ENCODE measurements at regions not wholly inside any gene's neighbourhood (a gene's known extent, or its start where the extent isn't known, plus 50 kb on each side); places are given as distances from the start of the nearest gene placed in this dataset.

GRCh38 chr12:97260786-97261185, 201.8 kb upstream of the RMST start:
- H3K27me3 Mint-ChIP-seq = peaks cover 4% of the 10 kb centered on the region
- H3K36me3 Mint-ChIP-seq = no peaks in the 10 kb centered on the region
- Histone ChIP-seq H3K4me1 (ENCODE audit: control insufficient read depth, insufficient read depth, low read length, poor library complexity, severe bottlenecking) (no peaks in the 10 kb centered on the region), H3K9me3 (ENCODE audit: control insufficient read depth in 2 of 2, low read length in 2 of 2) (no peaks in the 10 kb centered on the region), H3K4me3 (ENCODE audit: low read depth, low read length) (no peak overlapping the region), H3K27me3 (ENCODE audit: control insufficient read depth, insufficient read depth, low read length) (no peaks in the 10 kb centered on the region), H3K36me3 (ENCODE audit: control insufficient read depth, insufficient read depth, low read length) (no peaks in the 10 kb centered on the region), H3K27ac (ENCODE audit: insufficient read depth, low read length, poor library complexity, severe bottlenecking) (no peak overlapping the region)
- H3K4me1 Mint-ChIP-seq = no peaks in the 10 kb centered on the region
- DNase-seq = no peak
- no peak for ATAC-seq (ENCODE audit: low read depth in 2 of 2)
- H3K9me3 Mint-ChIP-seq = peaks cover 0 to 3% (median 0%) of the 10 kb centered on the region in 7 donors
- H3K27ac Mint-ChIP-seq = no peak overlapping the region
- no peak overlapping the region for H3K4me3 Mint-ChIP-seq

GRCh38 chr12:97267166-97267565, 195.4 kb upstream of the RMST start:
- no peaks in the 10 kb centered on the region for H3K36me3 Mint-ChIP-seq
- H3K4me3 Mint-ChIP-seq = no peak overlapping the region
- H3K27ac Mint-ChIP-seq = no peak overlapping the region
- H3K36me3 ChIP-seq (ENCODE audit: control insufficient read depth, insufficient read depth, low read length) = no peaks in the 10 kb centered on the region
- H3K27me3 ChIP-seq (ENCODE audit: control insufficient read depth, insufficient read depth, low read length) = no peaks in the 10 kb centered on the region
- no peaks in the 10 kb centered on the region for H3K9me3 ChIP-seq (ENCODE audit: control insufficient read depth in 2 of 2, low read length in 2 of 2)
- no peak overlapping the region for H3K27ac ChIP-seq (ENCODE audit: insufficient read depth, low read length, poor library complexity, severe bottlenecking)
- ATAC-seq (ENCODE audit: low read depth in 2 of 2) (no peak), DNase-seq (no peak)
- H3K4me1 Mint-ChIP-seq = no peaks in the 10 kb centered on the region
- peaks cover 0 to 4% (median 3%) of the 10 kb centered on the region in 7 donors for H3K9me3 Mint-ChIP-seq
- H3K4me1 ChIP-seq (ENCODE audit: control insufficient read depth, insufficient read depth, low read length, poor library complexity, severe bottlenecking) = no peaks in the 10 kb centered on the region
- no peak overlapping the region for H3K4me3 ChIP-seq (ENCODE audit: low read depth, low read length)
- H3K27me3 Mint-ChIP-seq = no peaks in the 10 kb centered on the region

DNA sequence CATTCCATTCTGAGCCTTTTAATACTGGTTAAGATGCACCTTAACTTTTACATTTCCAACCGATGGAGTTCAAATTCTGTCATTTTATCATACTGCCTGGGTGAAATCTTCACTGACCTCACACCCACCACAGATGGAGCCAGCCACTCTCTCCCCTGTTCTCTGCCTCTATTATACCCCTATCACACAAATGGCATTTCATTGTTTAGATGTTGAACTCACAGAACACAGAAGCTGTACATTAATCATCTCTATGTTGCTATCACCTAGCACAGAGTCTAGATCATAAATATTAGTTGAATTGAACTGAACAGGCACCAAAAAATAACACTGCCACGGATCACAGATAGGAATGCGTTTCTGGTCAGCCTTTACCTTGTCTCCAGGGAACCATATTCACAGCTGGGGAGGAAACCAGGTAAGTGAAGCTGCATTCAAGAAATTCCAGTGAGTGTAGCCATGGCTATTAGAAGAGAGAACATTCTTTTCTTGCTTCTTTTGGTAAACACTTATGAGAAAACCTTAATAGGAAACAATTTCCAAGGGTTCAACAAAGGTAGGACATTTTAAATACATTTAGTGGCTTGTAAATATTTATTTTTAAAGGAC, 194.9 kb upstream of the RMST start:
- H3K4me1 Mint-ChIP-seq = no peaks in the 10 kb centered on the region
- no peak for ATAC-seq (ENCODE audit: low read depth in 2 of 2)
- Histone ChIP-seq H3K27me3 (ENCODE audit: control insufficient read depth, insufficient read depth, low read length) (no peaks in the 10 kb centered on the region), H3K27ac (ENCODE audit: insufficient read depth, low read length, poor library complexity, severe bottlenecking) (no peak overlapping the region), H3K9me3 (ENCODE audit: control insufficient read depth in 2 of 2, low read length in 2 of 2) (no peaks in the 10 kb centered on the region), H3K4me1 (ENCODE audit: control insufficient read depth, insufficient read depth, low read length, poor library complexity, severe bottlenecking) (no peaks in the 10 kb centered on the region), H3K4me3 (ENCODE audit: low read depth, low read length) (no peak overlapping the region), H3K36me3 (ENCODE audit: control insufficient read depth, insufficient read depth, low read length) (no peaks in the 10 kb centered on the region)
- H3K27me3 Mint-ChIP-seq = no peaks in the 10 kb centered on the region
- peaks cover 0 to 4% (median 3%) of the 10 kb centered on the region in 7 donors for H3K9me3 Mint-ChIP-seq
- DNase-seq = no peak
- H3K27ac Mint-ChIP-seq = no peak overlapping the region
- no peak overlapping the region for H3K4me3 Mint-ChIP-seq
- H3K36me3 Mint-ChIP-seq = no peaks in the 10 kb centered on the region

DNA sequence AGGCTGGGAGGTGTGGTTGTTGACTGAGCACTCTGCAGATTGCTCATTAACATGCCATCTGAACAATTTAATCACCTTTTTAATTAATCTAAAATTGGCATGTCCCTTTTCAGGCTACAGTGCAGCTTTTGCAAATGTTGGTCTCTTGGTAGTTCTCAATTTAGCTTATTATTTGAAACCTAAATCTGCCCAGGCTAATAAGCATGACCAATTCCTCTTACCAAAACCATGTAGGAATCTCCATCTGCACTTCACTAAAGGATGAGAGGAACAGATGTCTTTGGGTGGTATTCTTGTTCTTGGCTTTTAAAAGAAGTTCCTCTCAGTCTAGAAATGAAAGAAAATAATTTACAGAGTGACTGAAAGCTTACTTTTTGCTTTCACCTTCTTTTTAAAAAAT, 190.1 kb upstream of the RMST start:
- no peak overlapping the region for H3K4me3 ChIP-seq (ENCODE audit: low read depth, low read length)
- Mint-ChIP-seq H3K27ac (no peak overlapping the region), H3K4me3 (no peak overlapping the region), H3K4me1 (no peaks in the 10 kb centered on the region), H3K36me3 (no peaks in the 10 kb centered on the region), H3K9me3 (peaks cover 0 to 5% (median 3%) of the 10 kb centered on the region in 7 donors), H3K27me3 (peaks cover 4% of the 10 kb centered on the region)
- no peak overlapping the region for H3K27ac ChIP-seq (ENCODE audit: insufficient read depth, low read length, poor library complexity, severe bottlenecking)
- no peaks in the 10 kb centered on the region for H3K9me3 ChIP-seq (ENCODE audit: control insufficient read depth in 2 of 2, low read length in 2 of 2)
- no peaks in the 10 kb centered on the region for H3K27me3 ChIP-seq (ENCODE audit: control insufficient read depth, insufficient read depth, low read length)
- no peaks in the 10 kb centered on the region for H3K36me3 ChIP-seq (ENCODE audit: control insufficient read depth, insufficient read depth, low read length)
- DNase-seq (no peak), ATAC-seq (ENCODE audit: low read depth in 2 of 2) (no peak)
- H3K4me1 ChIP-seq (ENCODE audit: control insufficient read depth, insufficient read depth, low read length, poor library complexity, severe bottlenecking) = no peaks in the 10 kb centered on the region

GRCh38 chr12:97274386-97274785, 188.2 kb upstream of the RMST start:
- DNase-seq (no peak), ATAC-seq (ENCODE audit: low read depth in 2 of 2) (no peak)
- Mint-ChIP-seq H3K36me3 (no peaks in the 10 kb centered on the region), H3K4me3 (no peak overlapping the region), H3K27ac (no peak overlapping the region), H3K9me3 (peaks cover 0 to 4% (median 3%) of the 10 kb centered on the region in 7 donors), H3K27me3 (peaks cover 4% of the 10 kb centered on the region), H3K4me1 (no peaks in the 10 kb centered on the region)
- H3K27me3 ChIP-seq (ENCODE audit: control insufficient read depth, insufficient read depth, low read length) = peaks cover 4% of the 10 kb centered on the region
- no peak overlapping the region for H3K4me3 ChIP-seq (ENCODE audit: low read depth, low read length)
- H3K4me1 ChIP-seq (ENCODE audit: control insufficient read depth, insufficient read depth, low read length, poor library complexity, severe bottlenecking) = no peaks in the 10 kb centered on the region
- H3K27ac ChIP-seq (ENCODE audit: insufficient read depth, low read length, poor library complexity, severe bottlenecking) = no peak overlapping the region
- no peaks in the 10 kb centered on the region for H3K36me3 ChIP-seq (ENCODE audit: control insufficient read depth, insufficient read depth, low read length)
- no peaks in the 10 kb centered on the region for H3K9me3 ChIP-seq (ENCODE audit: control insufficient read depth in 2 of 2, low read length in 2 of 2)

GRCh38 chr12:97275256-97275655, 187.3 kb upstream of the RMST start:
- Mint-ChIP-seq H3K27me3 (peaks cover 4% of the 10 kb centered on the region), H3K27ac (no peak overlapping the region), H3K4me1 (no peaks in the 10 kb centered on the region), H3K4me3 (no peak overlapping the region), H3K36me3 (no peaks in the 10 kb centered on the region), H3K9me3 (peaks cover 0 to 4% (median 3%) of the 10 kb centered on the region in 7 donors)
- H3K4me3 ChIP-seq (ENCODE audit: low read depth, low read length) = no peak overlapping the region
- no peaks in the 10 kb centered on the region for H3K4me1 ChIP-seq (ENCODE audit: control insufficient read depth, insufficient read depth, low read length, poor library complexity, severe bottlenecking)
- H3K9me3 ChIP-seq (ENCODE audit: control insufficient read depth in 2 of 2, low read length in 2 of 2) = no peaks in the 10 kb centered on the region
- ATAC-seq (ENCODE audit: low read depth in 2 of 2) (no peak), DNase-seq (no peak)
- H3K27ac ChIP-seq (ENCODE audit: insufficient read depth, low read length, poor library complexity, severe bottlenecking) = no peak overlapping the region
- no peaks in the 10 kb centered on the region for H3K36me3 ChIP-seq (ENCODE audit: control insufficient read depth, insufficient read depth, low read length)
- H3K27me3 ChIP-seq (ENCODE audit: control insufficient read depth, insufficient read depth, low read length) = peaks cover 4% of the 10 kb centered on the region

GRCh38 chr12:97275728-97276590, 186.6 kb upstream of the RMST start:
- no peak for ATAC-seq (ENCODE audit: low read depth in 2 of 2)
- Mint-ChIP-seq H3K9me3 (peaks cover 0 to 3% (median 2%) of the 10 kb centered on the region in 7 donors), H3K27me3 (peaks cover 4% of the 10 kb centered on the region), H3K36me3 (no peaks in the 10 kb centered on the region), H3K4me3 (no peak overlapping the region), H3K4me1 (no peaks in the 10 kb centered on the region), H3K27ac (no peak overlapping the region)
- H3K4me3 ChIP-seq (ENCODE audit: low read depth, low read length) = no peak overlapping the region
- H3K27me3 ChIP-seq (ENCODE audit: control insufficient read depth, insufficient read depth, low read length) = peaks cover 4% of the 10 kb centered on the region
- no peaks in the 10 kb centered on the region for H3K4me1 ChIP-seq (ENCODE audit: control insufficient read depth, insufficient read depth, low read length, poor library complexity, severe bottlenecking)
- no peaks in the 10 kb centered on the region for H3K36me3 ChIP-seq (ENCODE audit: control insufficient read depth, insufficient read depth, low read length)
- no peak overlapping the region for H3K27ac ChIP-seq (ENCODE audit: insufficient read depth, low read length, poor library complexity, severe bottlenecking)
- H3K9me3 ChIP-seq (ENCODE audit: control insufficient read depth in 2 of 2, low read length in 2 of 2) = no peaks in the 10 kb centered on the region
- no peak for DNase-seq

Measured in CD4-positive, CD25-positive, alpha-beta regulatory T cell (primary cell).